ENCODE measurements at regions not wholly inside any gene's neighbourhood (a gene's known extent, or its start where the extent isn't known, plus 50 kb on each side); places are given as distances from the start of the nearest gene placed in this dataset.

DNA sequence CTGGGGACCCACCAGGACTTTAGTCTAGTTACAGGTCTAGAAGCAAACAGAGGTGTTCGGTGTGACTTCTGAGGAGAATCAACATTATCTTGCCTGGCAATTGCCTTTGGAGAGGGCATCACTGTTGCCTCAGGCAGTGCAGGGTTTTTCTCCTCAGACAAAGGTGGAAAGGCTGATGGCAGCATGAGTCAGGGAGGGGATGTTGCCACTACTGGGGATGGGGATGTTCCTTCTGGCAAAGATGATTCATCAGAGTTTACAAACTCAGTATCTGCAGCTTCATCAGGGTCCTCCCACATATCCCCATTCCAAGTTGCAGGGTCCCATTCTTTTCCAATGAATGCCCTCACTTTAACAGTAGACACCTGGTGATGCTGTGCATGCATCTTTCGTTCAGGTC lies 91.3 kb upstream of the GALNTL6 start:
- Histone ChIP-seq H3K36me3 (no peaks in the 10 kb centered on the region), H3K4me3 (no peak overlapping the region), H3K27ac (no peak overlapping the region), H3K4me1 (no peaks in the 10 kb centered on the region), H3K27me3 (no peaks in the 10 kb centered on the region), H3K9me3 (no peaks in the 10 kb centered on the region)
- no peak for DNase-seq (ENCODE audit: extremely low spot score in 2 of 2)
- TF ChIP-seq, protein P1, sequence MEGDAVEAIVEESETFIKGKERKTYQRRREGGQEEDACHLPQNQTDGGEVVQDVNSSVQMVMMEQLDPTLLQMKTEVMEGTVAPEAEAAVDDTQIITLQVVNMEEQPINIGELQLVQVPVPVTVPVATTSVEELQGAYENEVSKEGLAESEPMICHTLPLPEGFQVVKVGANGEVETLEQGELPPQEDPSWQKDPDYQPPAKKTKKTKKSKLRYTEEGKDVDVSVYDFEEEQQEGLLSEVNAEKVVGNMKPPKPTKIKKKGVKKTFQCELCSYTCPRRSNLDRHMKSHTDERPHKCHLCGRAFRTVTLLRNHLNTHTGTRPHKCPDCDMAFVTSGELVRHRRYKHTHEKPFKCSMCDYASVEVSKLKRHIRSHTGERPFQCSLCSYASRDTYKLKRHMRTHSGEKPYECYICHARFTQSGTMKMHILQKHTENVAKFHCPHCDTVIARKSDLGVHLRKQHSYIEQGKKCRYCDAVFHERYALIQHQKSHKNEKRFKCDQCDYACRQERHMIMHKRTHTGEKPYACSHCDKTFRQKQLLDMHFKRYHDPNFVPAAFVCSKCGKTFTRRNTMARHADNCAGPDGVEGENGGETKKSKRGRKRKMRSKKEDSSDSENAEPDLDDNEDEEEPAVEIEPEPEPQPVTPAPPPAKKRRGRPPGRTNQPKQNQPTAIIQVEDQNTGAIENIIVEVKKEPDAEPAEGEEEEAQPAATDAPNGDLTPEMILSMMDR (IDR thresholded peaks at IDR 0.05): no peak
- TF ChIP-seq POLR2AphosphoS5 (IDR thresholded peaks at IDR 0.05; ENCODE audit: insufficient read depth in 1 of 2, low read depth in 1 of 2): no peak
- no peak for TF ChIP-seq POLR2A (IDR thresholded peaks at IDR 0.05)
- intact Hi-C loops (cut with DNase I): no loop called here

- H3K27me3 ChIP-seq: no peaks in the 10 kb centered on the region
- intact Hi-C loops (cut with DNase I): no loop called here
- H3K4me1 ChIP-seq: no peaks in the 10 kb centered on the region
- no peaks in the 10 kb centered on the region for H3K36me3 ChIP-seq
- no peak for TF ChIP-seq POLR2AphosphoS5 (IDR thresholded peaks at IDR 0.05; ENCODE audit: insufficient read depth in 1 of 2, low read depth in 1 of 2)
- no peak for TF ChIP-seq POLR2A (IDR thresholded peaks at IDR 0.05)
- TF ChIP-seq, protein P1 (IDR thresholded peaks at IDR 0.05): no peak
- no peaks in the 10 kb centered on the region for H3K9me3 ChIP-seq
- H3K27ac ChIP-seq: no peak overlapping the region
- DNase-seq (ENCODE audit: extremely low spot score in 2 of 2): no peak
- H3K4me3 ChIP-seq: no peak overlapping the region
These were observed 93.5 kb upstream of the GALNTL6 start for GRCh38 chr4:171719691-171720090.

GRCh38 chr4:171718665-171719064 lies 94.5 kb upstream of the GALNTL6 start:
- intact Hi-C loops (cut with DNase I): no loop called here
- no peak for DNase-seq (ENCODE audit: extremely low spot score in 2 of 2)
- Histone ChIP-seq H3K4me3 (no peak overlapping the region), H3K4me1 (no peaks in the 10 kb centered on the region), H3K36me3 (no peaks in the 10 kb centered on the region), H3K27ac (no peak overlapping the region), H3K27me3 (no peaks in the 10 kb centered on the region), H3K9me3 (no peaks in the 10 kb centered on the region)
- TF ChIP-seq POLR2AphosphoS5 (IDR thresholded peaks at IDR 0.05; ENCODE audit: insufficient read depth in 1 of 2, low read depth in 1 of 2): no peak
- no peak for TF ChIP-seq POLR2A (IDR thresholded peaks at IDR 0.05)
- TF ChIP-seq, protein P1 (IDR thresholded peaks at IDR 0.05): no peak

DNA sequence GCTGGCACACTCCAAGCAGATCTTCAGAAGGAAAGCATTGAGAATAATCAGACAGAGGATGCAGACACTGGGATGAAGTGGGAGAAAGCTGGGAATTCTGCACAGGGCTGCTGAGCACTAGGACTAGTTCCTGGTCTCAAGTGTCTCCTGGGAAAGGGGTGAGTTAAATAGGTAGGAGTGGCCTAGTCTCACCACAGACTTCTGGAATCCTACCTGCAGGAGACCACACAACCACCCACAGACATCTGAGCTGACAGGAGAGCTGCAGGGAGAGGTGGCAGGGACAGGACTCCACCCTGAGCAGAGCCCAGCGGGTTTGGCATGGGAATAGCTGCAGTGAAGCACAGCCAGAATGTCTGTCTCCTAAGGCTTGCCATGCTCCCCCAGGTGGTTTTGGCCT lies 95.1 kb upstream of the GALNTL6 start:
- DNase-seq (ENCODE audit: extremely low spot score in 2 of 2): no peak
- no peak overlapping the region for H3K4me3 ChIP-seq
- TF ChIP-seq, protein P1 (IDR thresholded peaks at IDR 0.05): no peak
- TF ChIP-seq POLR2AphosphoS5 (IDR thresholded peaks at IDR 0.05; ENCODE audit: insufficient read depth in 1 of 2, low read depth in 1 of 2) (no peak), POLR2A (IDR thresholded peaks at IDR 0.05) (no peak)
- intact Hi-C loops (cut with DNase I): no loop called here
- no peak overlapping the region for H3K27ac ChIP-seq
- no peaks in the 10 kb centered on the region for H3K4me1 ChIP-seq
- H3K9me3 ChIP-seq: no peaks in the 10 kb centered on the region
- H3K36me3 ChIP-seq: no peaks in the 10 kb centered on the region
- no peaks in the 10 kb centered on the region for H3K27me3 ChIP-seq

DNA sequence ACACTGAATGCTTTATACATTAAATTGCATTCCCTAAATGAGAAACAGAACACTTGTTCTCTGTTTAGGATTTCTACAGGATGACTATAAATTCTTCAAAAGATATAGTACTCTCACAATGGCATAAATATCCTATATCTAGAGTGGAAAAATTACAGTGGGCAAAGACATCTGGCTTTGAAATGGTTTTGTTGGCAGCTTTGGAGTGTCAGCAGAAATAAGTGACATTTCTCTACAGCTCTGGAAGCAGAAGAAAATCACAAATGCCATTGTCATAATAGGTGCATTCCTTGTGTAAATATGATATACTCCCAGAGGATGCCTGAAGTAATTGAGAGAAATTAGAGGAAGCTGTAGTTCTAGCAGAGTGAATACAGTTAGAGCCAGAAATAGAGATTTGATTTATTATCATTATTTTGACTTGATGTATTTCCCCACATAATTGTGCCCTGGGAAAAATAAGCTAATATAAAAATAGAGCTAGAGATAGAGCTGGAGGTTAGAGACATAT lies 95.9 kb upstream of the GALNTL6 start:
- intact Hi-C loops (cut with DNase I): no loop called here
- Histone ChIP-seq H3K4me3 (no peak overlapping the region), H3K9me3 (no peaks in the 10 kb centered on the region), H3K36me3 (no peaks in the 10 kb centered on the region), H3K27ac (no peak overlapping the region), H3K27me3 (no peaks in the 10 kb centered on the region), H3K4me1 (no peaks in the 10 kb centered on the region)
- no peak for DNase-seq (ENCODE audit: extremely low spot score in 2 of 2)
- no peak for TF ChIP-seq POLR2A (IDR thresholded peaks at IDR 0.05)
